ENCODE measurements at regions not wholly inside any gene's neighbourhood (a gene's known extent, or its start where the extent isn't known, plus 50 kb on each side); places are given as distances from the start of the nearest gene placed in this dataset.
"Not testable (repeated sequence)": the region's sequence is repeated elsewhere in the genome, so short reads cannot be mapped to it uniquely, and the experiment has no call there.

- DNase-seq (ENCODE audit: low spot score), result no peak
These were observed 76.5 kb downstream of the SLC2A10 start for GRCh38 chr20:46785958-46786357.

- DNase-seq (ENCODE audit: low spot score), result no peak
These were observed 77.1 kb downstream of the SLC2A10 start for GRCh38 chr20:46786566-46786965.

- DNase-seq (ENCODE audit: low spot score), result no peak
These were observed 78.7 kb downstream of the SLC2A10 start for GRCh38 chr20:46787991-46788762.

- not testable (repeated sequence) for DNase-seq (ENCODE audit: low spot score)
These were observed 79.3 kb downstream of the SLC2A10 start for GRCh38 chr20:46788763-46789091.

- no peak for DNase-seq (ENCODE audit: low spot score)
These were observed 80.0 kb downstream of the SLC2A10 start for GRCh38 chr20:46789339-46790028.

- DNase-seq (ENCODE audit: low spot score), result no peak
These were observed 82.4 kb downstream of the SLC2A10 start for GRCh38 chr20:46791722-46792416.

- DNase-seq (ENCODE audit: low spot score), result no peak
These were observed 87.8 kb downstream of the SLC2A10 start for GRCh38 chr20:46797206-46797605.

GRCh38 chr20:46798430-46798829, 89.0 kb downstream of the SLC2A10 start:
- DNase-seq (ENCODE audit: low spot score), result no peak

- DNase-seq (ENCODE audit: low spot score), result no peak
These were observed 90.4 kb downstream of the SLC2A10 start for GRCh38 chr20:46799781-46800408.

GRCh38 chr20:46800409-46800804, 91.0 kb downstream of the SLC2A10 start:
- DNase-seq (ENCODE audit: low spot score), result no peak

GRCh38 chr20:46801003-46801702, 91.7 kb downstream of the SLC2A10 start:
- DNase-seq (ENCODE audit: low spot score), result no peak

GRCh38 chr20:46802722-46803121, 91.9 kb upstream of the EYA2 start:
- no peak for DNase-seq (ENCODE audit: low spot score)

GRCh38 chr20:46803123-46804020, 91.3 kb upstream of the EYA2 start:
- no peak for DNase-seq (ENCODE audit: low spot score)

GRCh38 chr20:46804126-46804525, 90.5 kb upstream of the EYA2 start:
- no peak for DNase-seq (ENCODE audit: low spot score)

- no peak for DNase-seq (ENCODE audit: low spot score)
These were observed 88.8 kb upstream of the EYA2 start for GRCh38 chr20:46805836-46806235.

- no peak for DNase-seq (ENCODE audit: low spot score)
These were observed 86.6 kb upstream of the EYA2 start for GRCh38 chr20:46807998-46808397.

- no peak for DNase-seq (ENCODE audit: low spot score)
These were observed 86.1 kb upstream of the EYA2 start for GRCh38 chr20:46808565-46808964.

GRCh38 chr20:46809706-46810360, 84.8 kb upstream of the EYA2 start:
- DNase-seq (ENCODE audit: low spot score), result no peak

GRCh38 chr20:46810448-46811223, 84.0 kb upstream of the EYA2 start:
- no peak for DNase-seq (ENCODE audit: low spot score)

All from LoVo (cell line).